ENCODE measurements at regions not wholly inside any gene's neighbourhood (a gene's known extent, or its start where the extent isn't known, plus 50 kb on each side); places are given as distances from the start of the nearest gene placed in this dataset.
"Not testable (repeated sequence)": the region's sequence is repeated elsewhere in the genome, so short reads cannot be mapped to it uniquely, and the experiment has no call there.

DNA sequence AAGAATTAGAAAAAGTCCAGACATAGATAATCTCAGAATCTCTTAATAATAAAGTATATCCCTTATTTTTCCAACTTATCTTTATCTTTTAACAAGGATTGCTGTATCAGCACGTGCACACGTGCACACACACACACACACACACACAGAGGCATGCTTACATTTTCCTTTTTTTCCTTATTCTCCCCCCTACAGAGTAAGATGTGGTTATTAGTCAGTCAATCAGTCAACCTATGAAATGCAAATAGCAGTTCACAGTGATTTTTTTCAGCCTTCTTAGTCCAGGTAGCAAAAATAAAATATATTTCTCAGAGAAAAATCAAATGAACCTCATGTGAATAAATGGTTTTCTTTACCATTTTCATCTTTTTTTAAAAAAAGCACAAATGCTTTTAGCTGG, 506.2 kb upstream of the SLC39A10 start:
- Histone ChIP-seq H3K4me3 (no peak overlapping the region), H3K27ac (no peak overlapping the region), H3K36me3 (no peaks in the 10 kb centered on the region), H3K9me3 (no peaks in the 10 kb centered on the region), H3K4me1 (no peaks in the 10 kb centered on the region), H3K27me3 (no peaks in the 10 kb centered on the region)
- TF ChIP-seq, protein P1, sequence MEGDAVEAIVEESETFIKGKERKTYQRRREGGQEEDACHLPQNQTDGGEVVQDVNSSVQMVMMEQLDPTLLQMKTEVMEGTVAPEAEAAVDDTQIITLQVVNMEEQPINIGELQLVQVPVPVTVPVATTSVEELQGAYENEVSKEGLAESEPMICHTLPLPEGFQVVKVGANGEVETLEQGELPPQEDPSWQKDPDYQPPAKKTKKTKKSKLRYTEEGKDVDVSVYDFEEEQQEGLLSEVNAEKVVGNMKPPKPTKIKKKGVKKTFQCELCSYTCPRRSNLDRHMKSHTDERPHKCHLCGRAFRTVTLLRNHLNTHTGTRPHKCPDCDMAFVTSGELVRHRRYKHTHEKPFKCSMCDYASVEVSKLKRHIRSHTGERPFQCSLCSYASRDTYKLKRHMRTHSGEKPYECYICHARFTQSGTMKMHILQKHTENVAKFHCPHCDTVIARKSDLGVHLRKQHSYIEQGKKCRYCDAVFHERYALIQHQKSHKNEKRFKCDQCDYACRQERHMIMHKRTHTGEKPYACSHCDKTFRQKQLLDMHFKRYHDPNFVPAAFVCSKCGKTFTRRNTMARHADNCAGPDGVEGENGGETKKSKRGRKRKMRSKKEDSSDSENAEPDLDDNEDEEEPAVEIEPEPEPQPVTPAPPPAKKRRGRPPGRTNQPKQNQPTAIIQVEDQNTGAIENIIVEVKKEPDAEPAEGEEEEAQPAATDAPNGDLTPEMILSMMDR (IDR thresholded peaks at IDR 0.05), result no peak
- intact Hi-C loops (cut with DNase I), result no loop called here
- DNase-seq (no peak), ATAC-seq (no peak)

DNA sequence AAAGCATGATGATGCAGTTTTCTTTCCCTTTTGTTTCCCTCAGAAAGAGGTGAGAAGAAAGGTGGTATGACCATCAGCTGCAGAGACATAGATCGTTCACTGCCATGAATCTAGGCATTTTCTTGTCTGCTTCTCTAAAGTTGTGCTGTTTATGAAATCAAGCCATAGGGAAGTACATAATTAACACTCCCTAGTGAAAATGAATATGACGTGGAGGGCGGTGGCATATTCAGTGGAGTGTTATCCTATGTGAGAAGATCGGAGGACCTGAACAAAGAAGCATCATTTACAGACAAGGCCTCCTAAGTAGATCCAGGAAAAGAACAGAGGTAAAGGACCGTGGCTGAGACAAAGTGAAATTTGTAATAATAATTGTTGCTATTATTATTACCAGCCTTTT, 509.0 kb upstream of the SLC39A10 start:
- H3K36me3 ChIP-seq, result no peaks in the 10 kb centered on the region
- TF ChIP-seq, protein P1 (IDR thresholded peaks at IDR 0.05), result no peak

DNA sequence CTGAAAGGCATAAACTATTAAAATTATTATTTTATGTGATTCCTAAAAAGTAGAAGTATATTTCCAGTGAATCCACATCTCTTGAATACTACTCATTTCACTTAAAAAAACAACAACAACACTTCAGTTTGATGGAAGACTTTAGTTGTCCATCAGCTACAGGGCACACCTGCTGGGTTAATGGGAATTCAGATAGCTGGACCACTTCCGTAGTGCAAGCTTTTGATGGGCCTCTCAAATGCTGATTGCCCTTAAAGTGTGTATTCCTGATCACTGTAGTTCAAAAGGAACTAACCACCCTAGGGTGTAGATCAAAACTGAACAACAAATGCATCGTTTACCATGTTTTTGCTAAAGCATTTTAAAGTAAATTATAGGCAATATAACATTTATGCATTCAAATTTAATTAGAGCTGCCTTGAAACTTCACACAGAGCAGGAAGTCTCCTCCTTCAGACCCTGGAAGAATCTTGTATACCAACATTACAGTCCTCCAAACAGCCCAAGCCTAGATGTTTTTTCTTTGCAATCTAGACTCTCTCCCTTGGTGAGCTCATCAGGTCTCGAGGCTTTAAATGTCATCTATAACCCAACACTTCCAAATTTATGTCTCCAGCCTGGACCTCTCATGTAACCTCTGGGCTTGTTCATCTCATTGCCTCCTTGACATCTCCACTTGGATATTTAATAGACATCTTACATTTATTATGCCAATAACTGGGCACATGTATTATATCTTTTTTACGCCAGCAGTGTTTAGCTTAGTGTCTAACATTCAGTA, 510.1 kb upstream of the SLC39A10 start:
- Histone ChIP-seq H3K27ac (no peak overlapping the region), H3K27me3 (no peaks in the 10 kb centered on the region), H3K4me1 (no peaks in the 10 kb centered on the region), H3K4me3 (no peak overlapping the region), H3K9me3 (peaks cover 0 to 5% of the 10 kb centered on the region in 2 donors), H3K36me3 (no peaks in the 10 kb centered on the region)
- intact Hi-C loops (cut with DNase I), result no loop called here
- DNase-seq, result no peak
- TF ChIP-seq, protein P1 (IDR thresholded peaks at IDR 0.05), result no peak
- ATAC-seq, result no peak

More for the DNA sequence above, 509.0 kb upstream of the SLC39A10 start:
- no peak overlapping the region for H3K27ac ChIP-seq
- no peak for DNase-seq
- H3K27me3 ChIP-seq, result no peaks in the 10 kb centered on the region
- H3K4me1 ChIP-seq, result no peaks in the 10 kb centered on the region
- peaks cover 0 to 5% of the 10 kb centered on the region in 2 donors for H3K9me3 ChIP-seq
- intact Hi-C loops (cut with DNase I), result no loop called here
- no peak for ATAC-seq
- no peak overlapping the region for H3K4me3 ChIP-seq

DNA sequence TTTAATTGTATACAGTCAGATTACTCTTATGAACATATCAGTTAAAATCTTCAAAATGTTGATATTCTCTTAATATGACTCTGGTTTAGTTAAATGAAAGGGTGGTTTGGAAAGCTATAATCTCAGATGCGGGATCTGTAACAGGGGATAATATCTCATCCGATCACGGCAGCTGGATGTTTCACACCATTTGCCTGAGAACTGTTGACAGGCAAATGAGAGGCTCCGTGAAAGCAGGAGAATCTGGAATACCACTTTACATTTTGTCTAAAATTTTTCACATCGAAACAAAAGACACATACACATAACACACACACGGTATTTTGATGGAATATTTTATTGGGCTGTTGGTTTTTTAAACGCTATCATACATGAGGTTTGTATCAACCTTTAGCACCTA, 518.6 kb upstream of the SLC39A10 start:
- DNase-seq, result no peak
- H3K9me3 ChIP-seq, result no peaks in the 10 kb centered on the region
- intact Hi-C loops (cut with DNase I), result no loop called here
- TF ChIP-seq, protein P1 (IDR thresholded peaks at IDR 0.05), result no peak
- no peaks in the 10 kb centered on the region for H3K4me1 ChIP-seq
- no peaks in the 10 kb centered on the region for H3K36me3 ChIP-seq
- ATAC-seq, result no peak
- no peak overlapping the region for H3K27ac ChIP-seq
- no peaks in the 10 kb centered on the region for H3K27me3 ChIP-seq
- H3K4me3 ChIP-seq, result no peak overlapping the region

DNA sequence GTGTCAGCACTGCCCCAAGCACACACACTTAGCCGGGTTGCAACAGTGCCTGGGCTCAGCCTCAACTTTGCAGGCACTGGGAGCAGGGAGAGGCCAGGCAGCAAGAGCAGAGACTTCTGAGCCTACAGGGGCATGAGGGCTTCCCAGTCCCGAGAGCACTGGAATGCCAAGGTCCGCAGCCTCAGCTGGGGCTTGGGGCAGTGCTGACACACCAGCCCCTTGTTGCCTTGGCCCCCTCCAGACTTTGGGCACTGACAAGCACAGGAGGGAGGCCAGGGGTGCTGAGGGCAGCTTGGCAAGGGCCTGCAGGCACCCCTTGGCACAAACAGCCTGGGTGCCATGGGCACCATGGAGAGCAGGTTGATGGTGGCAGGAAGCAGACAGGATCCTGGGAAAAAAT, 531.1 kb upstream of the SLC39A10 start:
- H3K4me3 ChIP-seq; ATAC-seq; H3K9me3 ChIP-seq; intact Hi-C loops (cut with DNase I); H3K36me3 ChIP-seq; H3K27ac ChIP-seq; H3K27me3 ChIP-seq; H3K4me1 ChIP-seq: not testable (repeated sequence)
- DNase-seq, result peak in 1 of 4 donors; percentile 26

Measured in left lung (tissue), 4 donors.